Fibroblast of lung (primary cell): ENCODE measurements at regions not wholly inside any gene's neighbourhood (a gene's known extent, or its start where the extent isn't known, plus 50 kb on each side); places are given as distances from the start of the nearest gene placed in this dataset.

Source experiments
- DNase-seq, 2 donors: peaks; one replicate each; pipeline versions ENCODE4 v3.0.0 to v3.0.0-alpha.2; 2010; ENCODE audit warnings: low read depth in 2 of 2
- H2AFZ ChIP-seq: 2 replicates; pipeline ENCODE4 v1.5.1; 2012; ENCODE audit warnings: low read length, control low read depth, inconsistent platforms
- H3K27ac ChIP-seq: 2 replicates; pipeline ENCODE4 v1.5.1; 2011; ENCODE audit warnings: low read length, control low read depth; ENCODE audit not compliant: insufficient read depth
- H3K27me3 ChIP-seq: 2 replicates; pipeline ENCODE4 v1.5.1; 2011; ENCODE audit warnings: mild to moderate bottlenecking, low read length; ENCODE audit not compliant: control insufficient read depth, insufficient read depth
- H3K36me3 ChIP-seq: 2 replicates; pipeline ENCODE4 v1.5.1; 2011; ENCODE audit warnings: low read length; ENCODE audit not compliant: control insufficient read depth, insufficient read depth
- H3K4me1 ChIP-seq: 2 replicates; pipeline ENCODE4 v1.5.1; 2011; ENCODE audit warnings: low read length; ENCODE audit not compliant: control insufficient read depth, insufficient read depth; ENCODE audit errors: extremely low read depth
- H3K4me2 ChIP-seq: 2 replicates; pipeline ENCODE4 v1.5.1; 2011; ENCODE audit warnings: low read length, control low read depth; ENCODE audit not compliant: insufficient read depth; ENCODE audit errors: extremely low read depth
- H3K4me3 ChIP-seq, 4 experiments: fragments of 200-600 bp in 1 of 4; sonication (generic) in 1 of 4; replicated peaks in 1 of 4; 2 replicates each; pipeline ENCODE4 v1.5.1; 2011 to 2016; ENCODE audit warnings: low read length in 4 of 4, low read depth in 3 of 4, mild to moderate bottlenecking in 3 of 4, control low read depth in 2 of 4, inconsistent platforms in 1 of 4, mixed read lengths in 1 of 4; ENCODE audit not compliant: insufficient read depth in 1 of 4; ENCODE audit errors: control extremely low read depth in 1 of 4
- H3K79me2 ChIP-seq: 2 replicates; pipeline ENCODE4 v1.5.1; 2012; ENCODE audit warnings: mild to moderate bottlenecking, low read length, inconsistent platforms; ENCODE audit not compliant: control insufficient read depth, insufficient read depth
- H3K9ac ChIP-seq: 2 replicates; pipeline ENCODE4 v1.5.1; 2011; ENCODE audit warnings: mild to moderate bottlenecking, low read length, control low read depth; ENCODE audit not compliant: insufficient read depth
- H3K9me3 ChIP-seq: 2 replicates; pipeline ENCODE4 v1.5.1; 2012; ENCODE audit warnings: low read depth, low read length; ENCODE audit not compliant: control insufficient read depth, insufficient read depth
- H4K20me1 ChIP-seq: 2 replicates; pipeline ENCODE4 v1.5.1; 2011; ENCODE audit warnings: low read length; ENCODE audit not compliant: control insufficient read depth, insufficient read depth; ENCODE audit errors: extremely low read depth
- CTCF ChIP-seq, 2 donors: IDR thresholded peaks in 1 of 2; conservative IDR thresholded peaks in 1 of 2; 1 replicate in 1 of 2; 2 replicates in 1 of 2; pipeline ENCODE4 v1.5.1; 2011 to 2012; ENCODE audit warnings: low read length in 2 of 2, control low read depth in 1 of 2, inconsistent platforms in 1 of 2, low read depth in 1 of 2, mild to moderate bottlenecking in 1 of 2
- EZH2 ChIP-seq: IDR thresholded peaks from 2 replicates; pipeline ENCODE4 v1.5.1; 2012; ENCODE audit warnings: low read length, control low read depth, mild to moderate bottlenecking; ENCODE audit errors: missing control alignments

GRCh38 chr16:79439901-79440300 lies 160.6 kb downstream of the MAF start:
- no peak overlapping the region for H3K9ac ChIP-seq
- no peak for DNase-seq
- no peak overlapping the region for H2AFZ ChIP-seq
- H3K36me3 ChIP-seq = no peaks in the 10 kb centered on the region
- no peaks in the 10 kb centered on the region for H4K20me1 ChIP-seq
- TF ChIP-seq CTCF (conservative IDR thresholded peaks at IDR 0.05 in 1 of 2, IDR thresholded peaks at IDR 0.05 in 1 of 2; ENCODE audit: low read depth in 1 of 2, low read length in 2 of 2) = no peak
- TF ChIP-seq EZH2 = no peak
- no peaks in the 10 kb centered on the region for H3K79me2 ChIP-seq
- no peak overlapping the region for H3K4me2 ChIP-seq
- no peaks in the 10 kb centered on the region for H3K9me3 ChIP-seq
- H3K4me1 ChIP-seq = no peaks in the 10 kb centered on the region
- no peak overlapping the region for H3K4me3 ChIP-seq
- H3K27me3 ChIP-seq = no peaks in the 10 kb centered on the region
- no peak overlapping the region for H3K27ac ChIP-seq

- Histone ChIP-seq H3K4me2 (no peak overlapping the region), H3K27ac (no peak overlapping the region), H3K9ac (no peak overlapping the region), H3K79me2 (no peaks in the 10 kb centered on the region), H3K36me3 (no peaks in the 10 kb centered on the region), H3K4me1 (no peaks in the 10 kb centered on the region), H3K4me3 (no peak overlapping the region), H3K9me3 (no peaks in the 10 kb centered on the region), H3K27me3 (no peaks in the 10 kb centered on the region), H2AFZ (no peak overlapping the region), H4K20me1 (no peaks in the 10 kb centered on the region)
- DNase-seq = peak in 1 of 2 donors; percentile 6
- TF ChIP-seq CTCF (conservative IDR thresholded peaks at IDR 0.05 in 1 of 2, IDR thresholded peaks at IDR 0.05 in 1 of 2; ENCODE audit: low read depth in 1 of 2, low read length in 2 of 2) (no peak), EZH2 (no peak)
These were observed 162.5 kb downstream of the MAF start for GRCh38 chr16:79437764-79438751.

GRCh38 chr16:79436885-79437284 lies 163.7 kb downstream of the MAF start:
- H4K20me1 ChIP-seq = no peaks in the 10 kb centered on the region
- TF ChIP-seq CTCF (conservative IDR thresholded peaks at IDR 0.05 in 1 of 2, IDR thresholded peaks at IDR 0.05 in 1 of 2; ENCODE audit: low read depth in 1 of 2, low read length in 2 of 2) (no peak), EZH2 (no peak)

More at GRCh38 chr16:79436885-79437284, 163.7 kb downstream of the MAF start:
- DNase-seq = no peak
- Histone ChIP-seq H3K4me2 (no peak overlapping the region), H3K4me3 (no peak overlapping the region), H3K36me3 (no peaks in the 10 kb centered on the region), H3K9ac (no peak overlapping the region), H3K9me3 (no peaks in the 10 kb centered on the region), H3K79me2 (no peaks in the 10 kb centered on the region), H2AFZ (no peak overlapping the region), H3K4me1 (no peaks in the 10 kb centered on the region), H3K27ac (no peak overlapping the region), H3K27me3 (no peaks in the 10 kb centered on the region)
